IMR-90 (cell line): ENCODE measurements at regions not wholly inside any gene's neighbourhood (a gene's known extent, or its start where the extent isn't known, plus 50 kb on each side); places are given as distances from the start of the nearest gene placed in this dataset.

ENCODE experiments used
- ATAC-seq: fragments of 200-7000 bp; cut with Tn5 transposase; 2 replicates; pipeline ENCODE4 v1.9.1; 2020; ENCODE audit warnings: low read depth, mild to moderate bottlenecking, moderate library complexity
- BruUV-seq: library from RNA; stranded (reverse); fragments of 400-500 nt; replicated peaks from 2 replicates; lab custom pipeline; 2021; lab: Mats Ljungman, UMichigan
- CTCF ChIA-PET: fragments of 300-600 bp; formaldehyde crosslinking; extraction: SDS; loops from one replicate; lab custom pipeline; 2021; ENCODE audit warnings: antibody characterized with exemption; lab: Yijun Ruan, JAX
- POLR2A ChIA-PET: fragments of 300-600 bp; sonication (Branson Sonifier 250); formaldehyde crosslinking; loops from one replicate; lab custom pipeline; 2022; ENCODE audit warnings: antibody characterized with exemption; ENCODE audit not compliant: unreplicated experiment; lab: Charles Lee
- DNase-seq: peaks from one replicate; pipeline ENCODE4 v3.0.0; 2013
- H2AFZ ChIP-seq: replicated peaks from 2 replicates; pipeline ENCODE3; 2013; ENCODE audit warnings: low read length, mild to moderate bottlenecking; ENCODE audit not compliant: poor library complexity
- H2AK5ac ChIP-seq: 2 replicates; pipeline ENCODE4 v1.6.1; 2013; ENCODE audit warnings: low read depth, low read length, inconsistent platforms
- H2AK9ac ChIP-seq: replicated peaks from 2 replicates; pipeline ENCODE3; 2013; ENCODE audit warnings: mild to moderate bottlenecking, low read depth, low read length, moderate library complexity; ENCODE audit not compliant: poor library complexity
- H2BK120ac ChIP-seq: 2 replicates; pipeline ENCODE4 v1.6.1; 2013; ENCODE audit warnings: low read depth, low read length, inconsistent platforms
- H2BK15ac ChIP-seq: 3 replicates; pipeline ENCODE4 v1.6.1; 2013; ENCODE audit warnings: low read depth, low read length, inconsistent platforms
- H2BK20ac ChIP-seq: 2 replicates; pipeline ENCODE4 v1.6.1; 2013; ENCODE audit warnings: low read depth, mild to moderate bottlenecking, inconsistent platforms, low read length, moderate library complexity
- H2BK5ac ChIP-seq: 2 replicates; pipeline ENCODE4 v1.6.1; 2013; ENCODE audit warnings: mild to moderate bottlenecking, low read depth, low read length, inconsistent platforms; ENCODE audit not compliant: poor library complexity, severe bottlenecking
- H3K14ac ChIP-seq: replicated peaks from 2 replicates; pipeline ENCODE4 v1.6.1; 2013; ENCODE audit warnings: low read depth, low read length, inconsistent platforms
- H3K18ac ChIP-seq: 2 replicates; pipeline ENCODE4 v1.6.1; 2013; ENCODE audit warnings: low read depth, low read length, control low read depth
- H3K23ac ChIP-seq: 2 replicates; pipeline ENCODE4 v1.6.1; 2013; ENCODE audit warnings: low read depth, low read length, inconsistent platforms
- H3K27ac ChIP-seq: 2 replicates; pipeline ENCODE4 v1.5.1; 2013; ENCODE audit warnings: mild to moderate bottlenecking, control low read depth, low read length; ENCODE audit not compliant: insufficient read depth
- H3K27me3 ChIP-seq: 2 replicates; pipeline ENCODE4 v1.6.1; 2013; ENCODE audit warnings: low read length; ENCODE audit not compliant: control insufficient read depth, insufficient read depth
- H3K36me3 ChIP-seq: 2 replicates; pipeline ENCODE4 v1.6.1; 2013; ENCODE audit warnings: low read length, mixed read lengths; ENCODE audit not compliant: control insufficient read depth, insufficient read depth
- H3K4ac ChIP-seq: 2 replicates; pipeline ENCODE4 v1.6.1; 2013; ENCODE audit warnings: low read depth, low read length, inconsistent platforms
- H3K4me1 ChIP-seq: 2 replicates; pipeline ENCODE4 v1.6.1; 2013; ENCODE audit warnings: low read length, mixed read lengths; ENCODE audit not compliant: control insufficient read depth, insufficient read depth
- H3K4me2 ChIP-seq: 2 replicates; pipeline ENCODE4 v1.6.1; 2013; ENCODE audit warnings: low read depth, mild to moderate bottlenecking, control low read depth, low read length, moderate library complexity
- H3K4me3 ChIP-seq: 2 replicates; pipeline ENCODE4 v1.5.1; 2013; ENCODE audit warnings: low read depth, mild to moderate bottlenecking, control low read depth, low read length, moderate library complexity; ENCODE audit not compliant: insufficient read depth
- H3K56ac ChIP-seq: 2 replicates; pipeline ENCODE4 v1.6.1; 2013; ENCODE audit warnings: low read length, inconsistent platforms; ENCODE audit not compliant: insufficient read depth; ENCODE audit errors: extremely low read depth
- H3K79me1 ChIP-seq, 2 experiments: 2 replicates each; pipeline ENCODE4 v1.6.1; 2013; ENCODE audit warnings: low read length in 2 of 2, inconsistent platforms in 1 of 2, low read depth in 1 of 2
- H3K9ac ChIP-seq: 2 replicates; pipeline ENCODE4 v1.6.1; 2013; ENCODE audit warnings: low read depth, low read length, control low read depth
- H3K9me1 ChIP-seq: 2 replicates; pipeline ENCODE4 v1.6.1; 2013; ENCODE audit warnings: low read length, inconsistent platforms; ENCODE audit not compliant: insufficient read depth
- H3K9me3 ChIP-seq: 2 replicates; pipeline ENCODE4 v1.6.1; 2013; ENCODE audit warnings: low read length; ENCODE audit not compliant: control insufficient read depth, insufficient read depth
- H4K20me1 ChIP-seq: 2 replicates; pipeline ENCODE4 v1.6.1; 2013; ENCODE audit warnings: low read length, inconsistent platforms; ENCODE audit not compliant: insufficient read depth
- H4K5ac ChIP-seq: 2 replicates; pipeline ENCODE4 v1.6.1; 2013; ENCODE audit warnings: mild to moderate bottlenecking, low read depth, low read length, control low read depth
- H4K8ac ChIP-seq, 2 experiments: 2 replicates each; pipeline ENCODE4 v1.6.1; 2013; ENCODE audit warnings: low read depth in 2 of 2, low read length in 2 of 2, control low read depth in 1 of 2, inconsistent platforms in 1 of 2
- H4K91ac ChIP-seq: 2 replicates; pipeline ENCODE4 v1.6.1; 2013; ENCODE audit warnings: low read depth, low read length, inconsistent platforms; ENCODE audit not compliant: insufficient read depth
- BHLHE40 ChIP-seq: fragments of 150-350 bp; IDR thresholded peaks from 2 replicates; pipeline ENCODE4 v1.6.1; 2016; ENCODE audit warnings: mild to moderate bottlenecking, low read depth, low read length
- MAFK ChIP-seq: IDR thresholded peaks from 2 replicates; pipeline ENCODE4 v1.6.1; 2012; ENCODE audit warnings: low read depth, low read length, improper control_type of control experiment
- MAZ ChIP-seq: IDR thresholded peaks from 2 replicates; pipeline ENCODE4 v1.6.1; 2012; ENCODE audit warnings: low read depth, mild to moderate bottlenecking, low read length, improper control_type of control experiment, moderate library complexity, borderline replicate concordance
- MXI1 ChIP-seq: IDR thresholded peaks from 2 replicates; pipeline ENCODE4 v1.6.1; 2012; ENCODE audit warnings: low read depth, mild to moderate bottlenecking, low read length, moderate library complexity, borderline replicate concordance
- NFE2L2 ChIP-seq: fragments of 150-350 bp; IDR thresholded peaks from 2 replicates; pipeline ENCODE4 v1.6.1; 2016; ENCODE audit warnings: low read depth, mild to moderate bottlenecking, low read length
- POLR2A ChIP-seq: IDR thresholded peaks from 2 replicates; pipeline ENCODE4 v1.6.1; 2012; ENCODE audit warnings: mild to moderate bottlenecking, low read depth, low read length
- RFX5 ChIP-seq: IDR thresholded peaks from 2 replicates; pipeline ENCODE4 v1.8.0; 2012; ENCODE audit warnings: low read depth, mild to moderate bottlenecking, low read length, moderate library complexity
- WGBS, 2 experiments: methylation state at CpG; one replicate each; pipeline versions ENCODE4 v1.1.5 to v1.1.7; 2013; ENCODE audit warnings: missing lambda C conversion rate in 2 of 2; ENCODE audit not compliant: insufficient read length in 1 of 2; ENCODE audit errors: extremely low coverage in 2 of 2; 5-methylcytosine and 5-hydroxymethylcytosine counted together
- dilution Hi-C: fragments of 300-500 bp; cut with HindIII; formaldehyde crosslinking; loops from one replicate; pipeline ENCODE4 v1.14.3; 2018; ENCODE audit warnings: low sequenced_read_pairs; ENCODE audit not compliant: unreplicated experiment
- in situ Hi-C: fragments of 300-500 bp; cut with MboI; formaldehyde crosslinking; loops from 3 replicates; pipeline ENCODE4 v1.14.3; 2019; ENCODE audit warnings: low sequenced_read_pairs, inconsistent platforms, mixed read lengths
- intact Hi-C: fragments of 100-400 bp; cut with micrococcal nuclease; formaldehyde crosslinking; loops from 2 replicates; pipeline ENCODE4 v1.10.0; 2022
- TF ChIP-seq, protein P1 (sequence below): fragments of 150-350 bp; IDR thresholded peaks from 2 replicates; pipeline ENCODE4 v1.6.1; 2016; ENCODE audit warnings: low read depth, mild to moderate bottlenecking, low read length, moderate library complexity, borderline replicate concordance

DNA sequence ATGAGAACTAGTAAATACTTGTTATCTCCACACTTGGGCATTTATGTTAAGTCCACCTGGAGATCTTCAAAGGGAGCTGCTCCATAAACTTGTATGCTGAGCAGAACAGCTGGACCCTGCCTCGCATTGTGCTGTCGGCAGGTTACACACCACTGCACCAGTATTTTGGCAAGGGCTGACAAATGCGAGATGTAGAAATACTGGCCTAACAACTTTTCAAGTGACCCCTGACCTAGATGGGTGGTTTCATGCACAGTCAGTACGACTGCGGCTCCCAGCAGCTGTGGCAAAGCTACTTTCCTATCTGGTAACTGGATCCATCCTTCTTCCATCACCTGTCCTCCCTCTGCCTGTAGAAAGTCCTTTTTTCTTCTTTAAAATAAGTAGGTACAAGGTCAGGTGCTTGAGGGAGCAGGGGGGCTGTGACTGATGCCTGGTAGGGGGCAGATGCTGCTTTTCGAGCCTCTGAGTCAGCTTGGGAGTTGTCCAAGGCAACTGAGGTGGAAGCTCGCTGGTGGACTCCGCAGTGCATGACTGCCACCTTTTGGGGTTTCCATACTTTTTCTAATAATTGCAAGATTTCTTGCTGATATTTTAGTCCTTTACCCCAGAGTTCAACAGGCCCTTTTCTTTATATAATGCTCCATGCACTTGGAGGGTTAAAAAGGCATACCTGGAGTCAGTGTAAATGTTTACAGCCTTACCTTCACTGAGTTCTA, 86.8 kb downstream of the SLC25A15 start:
- no peak overlapping the region for H2AK5ac ChIP-seq
- H3K79me1 ChIP-seq, result no peaks in the 10 kb centered on the region
- no peaks in the 10 kb centered on the region for H4K20me1 ChIP-seq
- H4K91ac ChIP-seq, result no peak overlapping the region
- H2BK5ac ChIP-seq, result no peak overlapping the region
- peaks cover 33% of the 10 kb centered on the region for H3K9me3 ChIP-seq
- H3K56ac ChIP-seq, result no peak overlapping the region
- no peaks in the 10 kb centered on the region for H3K9me1 ChIP-seq
- no peak overlapping the region for H2BK15ac ChIP-seq
- H2AK9ac ChIP-seq, result no peak overlapping the region
- H2BK20ac ChIP-seq, result no peak overlapping the region
- H2BK120ac ChIP-seq, result no peak overlapping the region
- TF ChIP-seq MXI1 (no peak), MAFK (no peak), BHLHE40 (no peak), MAZ (no peak), RFX5 (no peak), POLR2A (no peak), NFE2L2 (no peak)
- TF ChIP-seq, protein P1, sequence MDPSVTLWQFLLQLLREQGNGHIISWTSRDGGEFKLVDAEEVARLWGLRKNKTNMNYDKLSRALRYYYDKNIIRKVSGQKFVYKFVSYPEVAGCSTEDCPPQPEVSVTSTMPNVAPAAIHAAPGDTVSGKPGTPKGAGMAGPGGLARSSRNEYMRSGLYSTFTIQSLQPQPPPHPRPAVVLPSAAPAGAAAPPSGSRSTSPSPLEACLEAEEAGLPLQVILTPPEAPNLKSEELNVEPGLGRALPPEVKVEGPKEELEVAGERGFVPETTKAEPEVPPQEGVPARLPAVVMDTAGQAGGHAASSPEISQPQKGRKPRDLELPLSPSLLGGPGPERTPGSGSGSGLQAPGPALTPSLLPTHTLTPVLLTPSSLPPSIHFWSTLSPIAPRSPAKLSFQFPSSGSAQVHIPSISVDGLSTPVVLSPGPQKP, result no peak
- ATAC-seq (no peak), DNase-seq (no peak)
- H3K9ac ChIP-seq, result no peak overlapping the region
- H3K4me1 ChIP-seq, result no peaks in the 10 kb centered on the region
- H3K14ac ChIP-seq, result no peak overlapping the region
- H2AFZ ChIP-seq, result no peak overlapping the region
- no peak overlapping the region for H4K8ac ChIP-seq
- no peak overlapping the region for H3K23ac ChIP-seq
- H3K18ac ChIP-seq, result no peak overlapping the region
- H3K27ac ChIP-seq, result no peak overlapping the region
- H3K4me2 ChIP-seq, result no peak overlapping the region
- dilution Hi-C loops (no loop called here), in situ Hi-C loops (no loop called here), intact Hi-C loops (no loop called here)
- BruUV-seq, result no TSS peak
- POLR2A ChIA-PET, result no interaction called here
- 100% methylated on average over 3 of the region's 8 CpGs; no CpG with 5 or more reads in 1 of the 2 experiments for WGBS, 2 experiments
- H3K36me3 ChIP-seq, result peaks cover 7% of the 10 kb centered on the region
- no peak overlapping the region for H4K5ac ChIP-seq
- CTCF ChIA-PET, result interaction anchor here (0.7 kb wide), 1 partner anchor 22 kb away, joined by 3 read pairs; no protein-coding TSS in a partner anchor
- H3K4ac ChIP-seq, result no peak overlapping the region
- H3K27me3 ChIP-seq, result no peaks in the 10 kb centered on the region
- H3K4me3 ChIP-seq, result no peak overlapping the region
